HT-29 (cell line): ENCODE measurements at regions not wholly inside any gene's neighbourhood (a gene's known extent, or its start where the extent isn't known, plus 50 kb on each side); places are given as distances from the start of the nearest gene placed in this dataset. TPM values are rescaled to one million over a fixed set of nuclear protein-coding genes. Genes with fewer than 3 reads are reported as not detected.

Experiments
- DNase-seq: peaks from one replicate; pipeline ENCODE4 v3.0.0-alpha.2; 2015; ENCODE audit warnings: low spot score
- small RNA-seq: library from RNA; depleted of rRNA; stranded (forward); fragments of <200 nt; gene quantifications from one replicate; pipeline ENCODE3, GENCODE V24; 2014

GRCh38 chr1:63198871-63199394, 123.4 kb upstream of the FOXD3 start:
- no peak for DNase-seq

DNA sequence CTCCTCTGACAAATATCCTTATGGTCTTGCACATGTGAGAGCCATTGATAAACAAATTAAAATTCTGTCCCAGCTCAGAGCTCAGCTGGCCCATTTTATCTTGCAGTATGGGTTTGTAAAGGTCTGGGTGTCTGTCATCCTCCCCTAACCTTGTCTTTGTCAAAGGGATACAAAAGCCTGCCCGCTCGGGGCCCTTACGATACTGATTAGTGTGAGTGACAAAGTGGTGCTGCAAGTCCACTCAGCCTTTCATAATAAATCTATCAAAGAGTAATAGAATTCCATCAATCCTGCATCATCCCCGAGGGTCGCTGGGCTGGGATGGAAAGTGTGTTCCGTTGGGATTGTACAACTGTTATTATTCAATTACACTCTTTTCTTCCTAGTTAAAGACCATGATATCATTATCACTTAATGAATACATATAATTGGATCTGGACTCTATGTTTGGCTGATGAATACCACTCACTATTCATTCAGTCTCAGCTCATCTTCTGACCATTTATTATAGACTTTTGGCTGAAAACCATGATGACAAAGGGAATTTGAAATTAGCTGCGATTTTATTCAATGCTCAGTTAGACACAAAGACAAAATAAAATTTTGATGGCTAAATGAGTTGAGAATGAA, 122.5 kb upstream of the FOXD3 start:
- DNase-seq: no peak

DNA sequence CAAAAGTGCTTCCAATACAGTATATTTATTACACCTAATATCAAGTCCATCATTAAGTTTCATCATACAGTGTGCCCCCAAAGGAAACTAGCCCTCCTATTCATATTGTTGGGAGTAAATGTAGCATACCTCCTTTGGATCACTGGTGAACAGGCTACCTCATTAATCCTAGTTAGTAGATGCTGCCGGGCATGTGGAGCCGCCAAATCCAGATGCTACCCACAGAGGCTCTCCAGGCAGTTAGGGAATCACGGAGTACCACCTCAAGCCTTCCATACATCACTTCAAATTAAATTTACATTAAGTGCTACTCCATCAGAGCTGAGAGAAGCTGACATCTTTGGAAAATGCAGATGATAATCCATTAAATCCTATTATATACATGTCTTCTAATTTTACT, 121.7 kb upstream of the FOXD3 start:
- DNase-seq: no peak

DNA sequence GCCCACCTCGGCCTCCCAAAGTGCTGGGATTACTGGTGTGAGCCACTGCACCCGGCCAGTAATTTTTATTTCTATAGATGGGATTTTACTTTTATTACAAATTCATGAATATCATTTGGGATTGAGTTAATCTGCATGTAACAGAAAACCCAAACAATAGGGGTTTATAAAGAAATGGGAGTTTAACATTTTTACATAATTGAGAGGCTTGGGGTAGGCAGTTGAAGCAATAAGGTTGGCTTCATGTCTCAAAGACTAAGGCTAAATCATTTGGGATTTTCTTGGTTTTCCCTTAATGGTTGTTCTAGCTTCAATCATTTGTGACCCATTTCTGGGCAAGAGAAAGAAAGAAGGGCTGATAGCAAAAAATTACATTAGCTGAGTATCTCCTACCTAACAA, 118.7 kb upstream of the FOXD3 start:
- DNase-seq: no peak

DNA sequence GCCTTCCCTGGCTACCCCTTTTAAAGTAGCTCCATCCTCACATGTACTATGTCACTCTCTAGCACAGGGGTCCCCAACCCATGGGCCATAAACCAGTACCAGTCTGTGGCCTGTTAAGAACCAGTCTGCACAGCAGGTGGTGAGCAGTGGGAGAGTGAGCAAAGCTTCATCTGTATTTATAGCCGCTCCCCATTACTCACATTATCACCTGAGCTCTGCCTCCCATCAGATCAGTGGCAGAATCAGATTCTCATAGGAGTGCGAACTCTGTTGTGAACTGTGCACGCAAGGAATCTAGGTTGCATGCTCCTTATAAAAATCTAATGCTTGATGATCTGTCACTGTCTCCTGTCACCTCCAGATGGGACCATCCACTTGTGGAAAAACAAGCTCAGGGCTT, 116.6 kb upstream of the FOXD3 start:
- DNase-seq: no peak

DNA sequence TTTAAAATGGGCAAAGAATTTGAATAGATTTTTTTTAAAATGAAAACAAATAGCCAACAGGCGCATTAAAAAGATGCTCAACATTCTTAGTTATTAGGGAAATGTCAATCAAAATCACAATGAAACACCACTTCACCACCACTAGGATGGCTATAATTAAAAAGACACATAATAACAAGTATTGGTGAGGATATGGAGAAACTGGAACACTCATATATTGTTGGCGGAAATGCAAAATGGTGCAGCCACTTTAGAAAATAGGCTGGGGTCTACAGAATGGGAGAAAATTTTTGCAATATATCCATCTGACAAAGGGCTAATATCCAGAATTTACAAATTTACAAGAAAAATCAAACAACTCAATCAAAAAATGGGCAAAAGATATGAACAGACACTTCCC, 107.8 kb upstream of the FOXD3 start:
- no peak for DNase-seq

DNA sequence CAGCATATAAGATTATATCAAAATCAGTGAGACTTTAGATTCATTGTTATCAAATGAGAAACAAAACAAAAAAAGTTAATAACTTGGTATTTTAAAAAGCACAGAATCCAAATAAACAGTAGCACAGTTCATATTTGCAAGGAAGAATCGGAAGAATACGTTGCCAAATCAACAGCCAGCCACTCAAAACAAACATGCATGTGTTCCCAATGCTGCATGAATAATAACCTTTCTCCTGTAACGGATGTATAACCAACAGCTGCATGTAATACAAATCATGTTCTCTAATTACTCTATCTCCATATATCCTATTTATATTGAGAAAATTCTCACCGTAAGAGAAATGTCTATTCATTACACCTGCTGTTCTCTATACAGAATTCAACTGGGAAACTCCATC, 98.9 kb upstream of the FOXD3 start:
- DNase-seq: no peak

DNA sequence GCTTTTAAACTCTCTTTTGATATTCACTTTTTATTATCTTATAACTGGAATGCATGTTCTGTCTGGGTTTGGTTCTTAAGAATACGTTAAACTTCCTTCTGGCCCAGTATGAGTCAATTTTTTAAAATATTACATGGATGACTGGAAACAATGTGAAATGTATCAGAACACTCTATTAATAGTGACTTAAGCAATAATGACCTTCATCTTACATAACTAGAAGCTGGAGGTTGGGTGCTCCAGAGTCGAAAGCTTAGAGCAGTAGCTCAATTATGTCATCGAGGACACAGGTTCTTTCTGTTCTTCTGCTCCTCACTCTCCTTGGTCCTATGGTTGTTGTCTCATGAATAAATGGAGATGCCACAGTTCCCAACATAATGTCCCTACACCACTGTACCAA, 91.6 kb upstream of the FOXD3 start:
- no peak for DNase-seq

DNA sequence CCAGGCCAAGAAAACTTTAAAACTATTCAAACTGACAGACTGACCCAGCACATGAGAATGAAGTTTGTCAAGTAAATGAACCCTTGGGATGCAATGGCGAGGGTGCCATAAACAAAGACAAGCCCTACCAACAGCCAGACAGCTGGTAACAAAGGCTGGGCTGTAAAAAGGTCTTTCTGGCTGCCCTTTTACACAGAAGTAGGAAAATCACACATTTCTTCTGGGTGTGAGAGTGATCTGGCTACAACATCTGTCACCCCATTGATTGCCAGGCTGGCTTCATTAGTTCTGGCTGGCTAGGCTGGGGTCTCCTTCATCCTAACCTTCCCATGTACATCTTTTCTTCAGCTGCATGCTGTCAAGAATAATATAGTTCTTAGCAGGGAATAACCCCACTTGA, 83.6 kb upstream of the FOXD3 start:
- DNase-seq: no peak

DNA sequence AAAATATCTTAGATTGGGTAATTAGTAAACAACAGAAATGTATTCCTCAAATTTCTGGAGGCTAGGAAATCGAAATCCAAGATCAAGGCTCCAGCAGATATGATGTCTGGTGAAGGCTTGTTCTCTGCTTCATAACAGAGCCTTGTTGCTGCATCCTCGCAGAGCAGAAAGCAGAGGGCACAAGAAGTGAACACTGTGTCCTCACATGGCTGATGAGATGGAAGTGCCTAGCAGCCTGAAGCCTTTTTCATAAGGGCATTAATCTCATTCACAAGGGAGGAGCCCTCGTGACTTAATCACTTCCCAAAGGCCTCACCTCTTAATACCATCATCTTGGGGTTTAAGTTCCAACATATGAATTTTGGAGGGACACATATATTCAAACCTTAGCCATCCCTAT, 77.2 kb upstream of the FOXD3 start:
- DNase-seq: no peak

- no peak for DNase-seq
These were observed 74.2 kb upstream of the FOXD3 start for GRCh38 chr1:63248216-63248615.

DNA sequence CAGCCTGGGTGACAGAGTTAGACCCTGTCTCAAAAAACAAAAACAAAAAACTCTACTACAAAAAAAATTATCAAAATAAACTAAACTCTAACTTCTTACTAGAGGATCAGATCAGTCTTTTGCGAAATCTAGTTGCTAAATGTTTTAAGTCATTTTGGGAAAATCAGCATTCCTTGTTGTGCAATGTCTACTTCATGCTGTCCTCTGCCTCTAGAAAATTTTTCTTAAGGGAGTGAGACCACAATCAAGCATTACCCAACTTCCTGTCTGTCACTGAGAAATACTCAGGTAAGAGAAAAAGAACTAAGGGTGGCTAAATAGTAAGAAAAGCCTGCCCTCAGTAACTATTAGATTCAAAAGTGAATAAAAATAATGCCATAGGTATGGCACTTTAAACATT, 67.2 kb upstream of the FOXD3 start:
- no peak for DNase-seq

DNA sequence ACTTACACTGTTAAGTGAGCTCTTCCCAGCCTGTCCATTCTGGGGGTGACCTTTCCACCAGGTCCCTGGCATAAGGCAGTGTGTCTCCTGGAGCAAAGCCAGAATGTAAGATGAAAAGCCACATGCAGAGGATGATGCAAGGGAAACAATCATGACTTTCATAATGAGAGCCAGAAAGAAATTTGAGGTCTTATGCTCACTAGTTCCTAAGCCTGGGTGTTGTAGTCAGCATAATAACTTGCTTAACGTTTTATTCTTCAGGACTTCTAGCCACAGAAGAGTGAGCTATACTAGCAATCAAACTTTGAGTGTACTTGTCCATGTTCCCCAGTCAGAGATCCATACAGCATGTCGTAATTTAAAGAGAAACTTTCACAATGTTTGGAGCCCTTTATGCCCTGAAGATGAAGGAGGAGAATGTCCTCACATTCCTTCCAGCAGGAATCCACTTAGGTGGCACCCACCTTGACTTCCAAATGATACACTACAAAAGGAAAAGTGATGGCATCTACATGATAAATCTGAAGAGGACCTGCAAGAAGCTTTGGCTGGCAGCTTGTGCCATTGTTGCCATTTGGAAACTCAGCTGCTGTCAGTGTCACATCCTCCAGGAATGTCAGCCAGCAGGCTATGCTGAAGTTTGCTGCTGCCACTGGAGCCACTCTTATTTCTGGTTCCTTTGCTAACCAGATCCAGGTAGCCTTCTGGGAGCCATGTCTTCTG, 60.5 kb upstream of the FOXD3 start:
- no peak for DNase-seq

- DNase-seq: no peak
These were observed 60.0 kb upstream of the FOXD3 start for GRCh38 chr1:63262459-63262770.

- DNase-seq: no peak
These were observed 58.2 kb upstream of the FOXD3 start for GRCh38 chr1:63264161-63264560.

- DNase-seq: no peak
These were observed 55.5 kb upstream of the FOXD3 start for GRCh38 chr1:63266857-63267256.

DNA sequence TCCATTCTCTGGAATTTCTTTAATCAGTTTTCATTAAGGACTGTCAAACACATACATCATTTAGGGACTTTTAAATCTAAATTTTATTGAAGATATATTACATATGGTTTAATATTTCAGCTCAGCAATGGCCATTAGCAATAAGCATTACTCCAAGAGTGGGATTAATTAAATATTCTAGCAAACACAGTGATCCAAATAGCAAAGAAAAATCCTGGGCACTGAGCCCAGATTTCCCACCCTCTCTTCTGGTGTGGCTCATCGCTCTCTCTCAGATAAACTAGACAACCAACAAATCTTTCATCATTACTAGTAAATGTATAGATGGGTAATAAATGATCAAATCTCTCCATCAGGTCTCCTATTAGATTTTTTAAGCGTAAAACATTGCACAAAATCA, 53.5 kb upstream of the FOXD3 start:
- DNase-seq: no peak

- no peak for DNase-seq
These were observed 52.8 kb upstream of the FOXD3 start for GRCh38 chr1:63269571-63269970.

Small RNA genes lying in the stretch of these regions (small RNA-seq; reads per million reads assigned to genes)
- gene RNA5SP49: not detected
